Cardiac fibroblast (primary cell): ENCODE measurements at regions not wholly inside any gene's neighbourhood (a gene's known extent, or its start where the extent isn't known, plus 50 kb on each side); places are given as distances from the start of the nearest gene placed in this dataset.

Experiments
- DNase-seq, 2 donors: peaks; one replicate each; pipeline versions ENCODE4 v3.0.0 to v3.0.0-alpha.2; 2010; ENCODE audit warnings: low read depth in 2 of 2
- H3K4me3 ChIP-seq, 2 donors: replicated peaks in 1 of 2; 1 replicate in 1 of 2; 2 replicates in 1 of 2; pipeline ENCODE4 v1.5.1; 2011; ENCODE audit warnings: low read depth in 2 of 2, low read length in 2 of 2, mild to moderate bottlenecking in 2 of 2, moderate library complexity in 1 of 2
- TF ChIP-seq, protein P1 (sequence below): IDR thresholded peaks from one replicate; pipeline ENCODE4 v1.5.1; 2011; ENCODE audit warnings: low read depth, mild to moderate bottlenecking, low read length, inconsistent platforms

DNA sequence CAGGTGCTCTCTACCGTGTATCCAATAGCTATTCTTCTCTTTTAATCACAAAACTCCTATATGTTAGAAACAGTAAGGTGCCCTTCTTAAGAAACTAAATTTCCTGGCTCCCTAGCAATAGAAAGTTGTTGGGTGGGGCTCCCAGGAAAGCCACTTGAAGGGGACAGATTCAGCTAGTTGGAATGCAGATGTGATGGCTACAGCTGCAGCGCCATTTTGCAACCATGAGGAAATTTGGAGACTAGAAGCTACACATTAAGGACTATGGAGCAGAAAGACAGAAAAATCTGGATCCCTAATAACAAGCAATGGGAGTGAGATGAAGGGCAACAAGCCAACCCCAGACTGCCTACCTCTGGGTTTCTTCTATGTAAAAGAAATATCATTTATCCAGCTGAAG lies 108.8 kb upstream of the AFDN start:
- TF ChIP-seq, protein P1, sequence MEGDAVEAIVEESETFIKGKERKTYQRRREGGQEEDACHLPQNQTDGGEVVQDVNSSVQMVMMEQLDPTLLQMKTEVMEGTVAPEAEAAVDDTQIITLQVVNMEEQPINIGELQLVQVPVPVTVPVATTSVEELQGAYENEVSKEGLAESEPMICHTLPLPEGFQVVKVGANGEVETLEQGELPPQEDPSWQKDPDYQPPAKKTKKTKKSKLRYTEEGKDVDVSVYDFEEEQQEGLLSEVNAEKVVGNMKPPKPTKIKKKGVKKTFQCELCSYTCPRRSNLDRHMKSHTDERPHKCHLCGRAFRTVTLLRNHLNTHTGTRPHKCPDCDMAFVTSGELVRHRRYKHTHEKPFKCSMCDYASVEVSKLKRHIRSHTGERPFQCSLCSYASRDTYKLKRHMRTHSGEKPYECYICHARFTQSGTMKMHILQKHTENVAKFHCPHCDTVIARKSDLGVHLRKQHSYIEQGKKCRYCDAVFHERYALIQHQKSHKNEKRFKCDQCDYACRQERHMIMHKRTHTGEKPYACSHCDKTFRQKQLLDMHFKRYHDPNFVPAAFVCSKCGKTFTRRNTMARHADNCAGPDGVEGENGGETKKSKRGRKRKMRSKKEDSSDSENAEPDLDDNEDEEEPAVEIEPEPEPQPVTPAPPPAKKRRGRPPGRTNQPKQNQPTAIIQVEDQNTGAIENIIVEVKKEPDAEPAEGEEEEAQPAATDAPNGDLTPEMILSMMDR = no peak
- H3K4me3 ChIP-seq = no peak overlapping the region
- no peak for DNase-seq

DNA sequence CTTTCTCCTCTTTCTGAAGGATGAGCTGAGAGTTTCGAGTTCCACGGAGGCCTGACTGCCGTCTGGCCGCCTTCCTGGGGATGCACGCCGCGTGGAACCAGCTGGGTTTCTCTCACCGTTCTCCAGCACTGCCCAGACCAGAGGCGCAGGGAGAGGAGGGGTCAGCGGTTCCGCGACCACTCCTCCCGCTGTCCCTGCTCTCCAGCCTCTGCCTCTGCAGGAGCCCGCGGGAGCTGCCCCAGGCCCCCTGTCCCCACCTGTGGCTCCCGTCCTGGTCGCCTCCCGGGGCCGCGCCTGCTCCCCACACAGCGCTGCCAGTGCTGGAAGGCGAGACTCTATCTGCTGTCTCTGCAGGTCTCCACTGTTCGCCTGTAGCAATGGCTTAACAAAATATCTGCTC lies 106.8 kb upstream of the AFDN start:
- no peak overlapping the region for H3K4me3 ChIP-seq
- TF ChIP-seq, protein P1 = no peak
- DNase-seq = no peak

DNA sequence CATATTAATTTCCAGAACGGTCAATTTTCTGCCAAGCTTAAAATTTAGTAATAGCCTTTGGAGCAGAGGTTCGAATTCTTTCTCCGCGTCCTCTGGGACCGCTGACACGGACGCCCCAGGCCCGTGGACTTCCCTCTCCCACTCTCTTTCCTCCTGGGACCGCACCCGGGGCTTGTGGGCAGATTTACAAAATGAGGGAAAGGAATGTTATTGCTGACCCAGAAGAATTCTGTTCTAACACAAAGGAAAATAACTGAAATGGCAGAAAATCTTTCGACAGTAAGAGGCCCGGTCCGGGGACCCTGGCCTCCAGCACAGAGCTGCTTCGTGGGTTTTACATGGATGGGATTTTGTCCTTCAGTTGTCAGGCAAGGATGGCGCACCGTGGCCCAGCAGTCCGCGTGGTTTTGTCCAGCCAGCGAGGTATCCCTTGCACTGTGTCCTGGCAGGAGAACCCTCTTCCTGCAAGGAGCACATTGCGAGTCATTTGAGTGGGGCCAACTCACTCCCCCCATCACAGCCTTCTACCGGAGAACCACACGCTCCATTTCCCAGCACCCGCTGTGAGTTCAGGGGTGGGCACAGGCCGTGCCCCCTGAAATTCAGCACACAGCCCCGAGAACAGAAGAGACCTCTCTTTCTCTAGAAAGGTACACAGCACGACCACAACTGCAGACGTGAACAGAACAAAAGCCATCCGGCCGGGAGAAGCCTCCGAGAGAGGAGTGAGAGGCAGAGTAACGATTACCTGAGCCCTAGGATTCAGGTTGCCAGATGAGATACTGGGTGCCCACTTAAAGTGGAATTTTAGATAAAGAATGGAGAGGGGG lies 106.0 kb upstream of the AFDN start:
- DNase-seq = no peak
- TF ChIP-seq, protein P1 = no peak
- no peak overlapping the region for H3K4me3 ChIP-seq

DNA sequence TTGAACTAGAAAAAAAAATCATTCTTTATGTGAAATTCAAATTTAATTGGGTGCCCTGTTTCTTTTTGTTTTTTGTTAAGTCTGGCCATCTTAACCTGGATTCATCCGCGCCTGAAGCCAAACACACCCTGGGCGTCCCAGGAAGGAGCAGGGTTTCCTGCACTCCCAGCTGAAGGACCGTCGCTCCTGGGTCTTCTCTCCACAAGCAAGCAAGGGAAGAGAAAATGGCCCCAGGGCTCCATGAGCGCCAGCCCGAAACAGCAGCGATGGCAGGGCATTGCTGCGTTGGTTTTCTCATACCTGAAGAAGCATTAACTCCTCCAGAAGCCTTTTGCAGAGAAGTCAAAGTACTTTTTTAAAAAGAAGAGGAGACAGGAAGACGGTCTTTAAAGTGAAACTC lies 105.4 kb upstream of the AFDN start:
- DNase-seq = no peak
- TF ChIP-seq, protein P1 = no peak
- no peak overlapping the region for H3K4me3 ChIP-seq

DNA sequence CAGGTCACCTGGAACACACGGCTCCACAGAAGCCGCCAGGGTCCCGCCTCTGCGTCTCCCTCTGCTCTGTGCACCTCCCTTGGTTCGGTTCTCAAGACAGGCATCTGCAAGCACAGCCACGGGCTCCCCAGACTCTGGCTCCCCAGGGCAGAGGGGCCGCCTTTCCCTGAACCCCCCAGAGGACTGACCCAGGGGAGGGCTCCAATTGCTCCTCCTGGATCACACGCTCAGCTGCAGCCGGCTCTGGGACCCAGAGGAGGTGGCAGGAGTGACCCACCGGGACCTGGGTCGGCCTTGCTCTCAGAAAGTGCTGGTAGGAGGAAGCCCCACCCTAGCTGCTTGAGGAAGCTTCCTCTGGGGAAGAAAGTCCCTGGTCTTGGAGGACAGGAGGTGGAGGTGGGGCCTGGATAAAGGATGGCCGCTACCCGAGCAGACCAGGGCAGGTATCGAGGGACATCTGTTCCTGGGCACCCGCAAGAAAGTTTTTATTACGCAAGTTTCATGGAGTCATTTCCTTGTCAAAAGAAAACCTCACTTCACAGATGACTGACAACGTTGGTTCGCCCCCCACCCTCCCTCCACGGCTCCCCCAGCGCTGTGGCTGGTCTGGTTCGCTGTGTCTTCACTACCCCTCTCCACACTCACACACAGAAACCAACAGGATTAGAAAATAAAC lies 103.9 kb upstream of the AFDN start:
- no peak for DNase-seq
- H3K4me3 ChIP-seq = no peak overlapping the region
- TF ChIP-seq, protein P1 = no peak

DNA sequence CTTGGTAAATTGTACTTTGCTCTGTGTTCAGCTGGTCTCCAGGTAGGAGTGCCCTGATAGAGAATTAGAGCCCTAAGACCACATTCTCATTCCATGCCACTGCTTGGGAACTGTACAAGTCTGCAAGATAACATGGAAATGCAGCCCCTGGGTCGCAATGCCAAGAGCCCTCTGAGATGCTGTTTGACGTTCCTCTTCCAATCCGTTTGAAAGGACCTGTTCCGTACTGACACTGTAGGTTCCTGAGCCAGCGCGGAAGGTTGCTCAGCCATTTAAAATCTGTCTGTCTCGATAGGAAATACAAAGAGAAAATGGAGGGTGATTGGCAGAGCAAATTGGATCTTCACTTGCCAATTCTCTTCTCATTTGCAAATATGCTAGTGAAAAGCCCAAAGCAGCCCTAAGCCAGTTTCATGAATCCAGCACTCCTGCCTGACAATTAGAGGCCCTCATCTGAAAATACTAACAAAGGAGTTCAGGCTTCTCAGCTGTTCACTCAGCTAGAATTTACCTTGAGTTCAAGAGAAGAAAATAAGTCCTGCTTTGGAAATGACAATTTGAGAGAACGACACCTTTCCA lies 100.6 kb upstream of the AFDN start:
- H3K4me3 ChIP-seq = no peak overlapping the region
- DNase-seq = no peak
- TF ChIP-seq, protein P1 = no peak
